ENCODE measurements at regions not wholly inside any gene's neighbourhood (a gene's known extent, or its start where the extent isn't known, plus 50 kb on each side); places are given as distances from the start of the nearest gene placed in this dataset.

DNA sequence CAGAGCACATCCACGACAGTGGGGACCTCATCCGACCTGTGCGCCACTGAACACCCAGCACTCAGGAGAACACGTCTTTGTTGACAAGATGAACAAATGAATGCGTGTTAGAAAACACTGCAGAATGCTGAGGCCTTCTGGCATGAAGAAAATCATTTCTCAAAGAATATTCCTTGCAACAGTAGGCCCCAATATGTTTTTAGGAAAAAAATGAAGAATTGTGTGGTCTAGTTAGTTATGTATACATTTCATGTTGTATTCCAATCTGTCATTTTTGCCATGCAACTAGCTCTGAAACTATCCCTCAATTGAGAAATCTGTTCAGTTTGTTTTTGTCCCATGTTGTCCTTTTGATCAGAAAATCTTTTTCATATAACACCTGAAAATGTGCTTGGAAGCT, 77.4 kb upstream of the MAD2L1 start:
- 80 to 87% methylated on average over 5 of the region's 5 CpGs for WGBS, 2 donors
- intact Hi-C loops (cut with DNase I): no loop called here
- no peak for ATAC-seq
- H3K9me3 ChIP-seq: no peaks in the 10 kb centered on the region
- no peaks in the 10 kb centered on the region for H3K27me3 ChIP-seq
- no peaks in the 10 kb centered on the region for H3K36me3 ChIP-seq (replicated peaks in 1 of 2; ENCODE audit: insufficient read depth in 1 of 2, low read depth in 2 of 2)
- TF ChIP-seq, protein P1, sequence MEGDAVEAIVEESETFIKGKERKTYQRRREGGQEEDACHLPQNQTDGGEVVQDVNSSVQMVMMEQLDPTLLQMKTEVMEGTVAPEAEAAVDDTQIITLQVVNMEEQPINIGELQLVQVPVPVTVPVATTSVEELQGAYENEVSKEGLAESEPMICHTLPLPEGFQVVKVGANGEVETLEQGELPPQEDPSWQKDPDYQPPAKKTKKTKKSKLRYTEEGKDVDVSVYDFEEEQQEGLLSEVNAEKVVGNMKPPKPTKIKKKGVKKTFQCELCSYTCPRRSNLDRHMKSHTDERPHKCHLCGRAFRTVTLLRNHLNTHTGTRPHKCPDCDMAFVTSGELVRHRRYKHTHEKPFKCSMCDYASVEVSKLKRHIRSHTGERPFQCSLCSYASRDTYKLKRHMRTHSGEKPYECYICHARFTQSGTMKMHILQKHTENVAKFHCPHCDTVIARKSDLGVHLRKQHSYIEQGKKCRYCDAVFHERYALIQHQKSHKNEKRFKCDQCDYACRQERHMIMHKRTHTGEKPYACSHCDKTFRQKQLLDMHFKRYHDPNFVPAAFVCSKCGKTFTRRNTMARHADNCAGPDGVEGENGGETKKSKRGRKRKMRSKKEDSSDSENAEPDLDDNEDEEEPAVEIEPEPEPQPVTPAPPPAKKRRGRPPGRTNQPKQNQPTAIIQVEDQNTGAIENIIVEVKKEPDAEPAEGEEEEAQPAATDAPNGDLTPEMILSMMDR (IDR thresholded peaks at IDR 0.05): no peak
- TF ChIP-seq POLR2A (IDR thresholded peaks at IDR 0.05): no peak
- H3K4me3 ChIP-seq: no peak overlapping the region
- no peak for DNase-seq
- no peak overlapping the region for H3K27ac ChIP-seq
- H3K4me1 ChIP-seq: no peaks in the 10 kb centered on the region

DNA sequence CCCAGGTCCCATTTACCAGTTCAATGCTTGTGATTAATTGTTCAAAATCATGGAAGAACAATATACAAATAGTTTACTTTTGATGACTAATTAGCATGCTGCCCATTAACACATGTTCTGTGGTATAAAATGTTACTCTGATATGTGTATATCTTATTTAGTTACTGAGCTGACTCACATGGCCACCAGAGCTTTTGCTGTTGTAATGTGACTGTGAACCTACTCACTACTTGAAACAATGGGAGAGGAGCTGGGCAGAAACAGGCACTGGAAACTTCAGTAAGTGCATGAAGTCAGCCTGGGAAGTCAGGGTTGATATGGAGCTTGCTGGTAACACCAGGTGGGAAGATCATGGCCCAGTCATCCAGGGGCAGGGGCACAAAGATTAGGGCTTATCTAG, 72.7 kb upstream of the MAD2L1 start:
- no peaks in the 10 kb centered on the region for H3K4me1 ChIP-seq
- ATAC-seq (no peak), DNase-seq (no peak)
- no peak overlapping the region for H3K27ac ChIP-seq
- no peaks in the 10 kb centered on the region for H3K9me3 ChIP-seq
- H3K36me3 ChIP-seq (replicated peaks in 1 of 2; ENCODE audit: insufficient read depth in 1 of 2, low read depth in 2 of 2): no peaks in the 10 kb centered on the region
- no peak overlapping the region for H3K4me3 ChIP-seq
- H3K27me3 ChIP-seq: no peaks in the 10 kb centered on the region
- TF ChIP-seq, protein P1 (IDR thresholded peaks at IDR 0.05): no peak
- TF ChIP-seq POLR2A (IDR thresholded peaks at IDR 0.05): no peak
- intact Hi-C loops (cut with DNase I): no loop called here

- Histone ChIP-seq H3K27ac (no peak overlapping the region), H3K4me1 (no peaks in the 10 kb centered on the region), H3K27me3 (no peaks in the 10 kb centered on the region), H3K9me3 (no peaks in the 10 kb centered on the region), H3K4me3 (no peak overlapping the region), H3K36me3 (replicated peaks in 1 of 2; ENCODE audit: insufficient read depth in 1 of 2, low read depth in 2 of 2) (no peaks in the 10 kb centered on the region)
- 7 to 19% methylated on average over 2 of the region's 2 CpGs for WGBS, 2 donors
- intact Hi-C loops (cut with DNase I): no loop called here
- ATAC-seq (no peak), DNase-seq (no peak)
- TF ChIP-seq POLR2A (IDR thresholded peaks at IDR 0.05): no peak
- TF ChIP-seq, protein P1 (IDR thresholded peaks at IDR 0.05): no peak
Observed at GRCh38 chr4:120132935-120133334, 66.3 kb upstream of the MAD2L1 start.

DNA sequence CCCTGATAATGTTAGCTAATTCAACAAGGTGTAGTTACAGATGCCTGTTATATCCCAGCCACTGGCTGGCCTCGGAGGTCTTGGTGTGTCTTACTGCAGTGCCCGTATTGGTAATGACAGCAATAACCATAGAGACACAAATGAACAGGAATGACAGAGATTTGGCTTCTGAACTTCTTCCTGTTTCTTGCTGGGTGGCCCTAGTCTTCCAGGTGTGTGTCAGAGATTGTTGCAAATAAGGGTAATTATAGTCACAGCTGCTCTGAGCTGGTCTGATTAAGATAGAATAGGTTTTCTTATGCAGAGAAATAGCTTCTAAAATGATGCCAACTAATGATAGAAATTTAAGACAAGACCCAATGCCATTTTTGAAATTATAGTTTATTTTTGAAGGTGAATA, 64.1 kb upstream of the MAD2L1 start:
- no peak for ATAC-seq
- H3K36me3 ChIP-seq (replicated peaks in 1 of 2; ENCODE audit: insufficient read depth in 1 of 2, low read depth in 2 of 2): no peaks in the 10 kb centered on the region
- no peaks in the 10 kb centered on the region for H3K4me1 ChIP-seq
- DNase-seq: no peak
- TF ChIP-seq, protein P1 (IDR thresholded peaks at IDR 0.05): no peak
- TF ChIP-seq POLR2A (IDR thresholded peaks at IDR 0.05): no peak
- H3K27ac ChIP-seq: no peak overlapping the region
- no peak overlapping the region for H3K4me3 ChIP-seq
- intact Hi-C loops (cut with DNase I): no loop called here
- no peaks in the 10 kb centered on the region for H3K9me3 ChIP-seq
- 73 to 76% methylated on average over 2 of the region's 2 CpGs for WGBS, 2 donors
- no peaks in the 10 kb centered on the region for H3K27me3 ChIP-seq
